Fibroblast of lung (primary cell): ENCODE measurements at regions not wholly inside any gene's neighbourhood (a gene's known extent, or its start where the extent isn't known, plus 50 kb on each side); places are given as distances from the start of the nearest gene placed in this dataset.
"Not testable (repeated sequence)": the region's sequence is repeated elsewhere in the genome, so short reads cannot be mapped to it uniquely, and the experiment has no call there.

Experiments
- DNase-seq, 2 donors: peaks; one replicate each; pipeline versions ENCODE4 v3.0.0 to v3.0.0-alpha.2; 2010; ENCODE audit warnings: low read depth in 2 of 2
- H2AFZ ChIP-seq: 2 replicates; pipeline ENCODE4 v1.5.1; 2012; ENCODE audit warnings: low read length, control low read depth, inconsistent platforms
- H3K27ac ChIP-seq: 2 replicates; pipeline ENCODE4 v1.5.1; 2011; ENCODE audit warnings: low read length, control low read depth; ENCODE audit not compliant: insufficient read depth
- H3K27me3 ChIP-seq: 2 replicates; pipeline ENCODE4 v1.5.1; 2011; ENCODE audit warnings: mild to moderate bottlenecking, low read length; ENCODE audit not compliant: control insufficient read depth, insufficient read depth
- H3K36me3 ChIP-seq: 2 replicates; pipeline ENCODE4 v1.5.1; 2011; ENCODE audit warnings: low read length; ENCODE audit not compliant: control insufficient read depth, insufficient read depth
- H3K4me1 ChIP-seq: 2 replicates; pipeline ENCODE4 v1.5.1; 2011; ENCODE audit warnings: low read length; ENCODE audit not compliant: control insufficient read depth, insufficient read depth; ENCODE audit errors: extremely low read depth
- H3K4me2 ChIP-seq: 2 replicates; pipeline ENCODE4 v1.5.1; 2011; ENCODE audit warnings: low read length, control low read depth; ENCODE audit not compliant: insufficient read depth; ENCODE audit errors: extremely low read depth
- H3K4me3 ChIP-seq, 4 experiments: fragments of 200-600 bp in 1 of 4; sonication (generic) in 1 of 4; replicated peaks in 1 of 4; 2 replicates each; pipeline ENCODE4 v1.5.1; 2011 to 2016; ENCODE audit warnings: low read length in 4 of 4, low read depth in 3 of 4, mild to moderate bottlenecking in 3 of 4, control low read depth in 2 of 4, inconsistent platforms in 1 of 4, mixed read lengths in 1 of 4; ENCODE audit not compliant: insufficient read depth in 1 of 4; ENCODE audit errors: control extremely low read depth in 1 of 4
- H3K79me2 ChIP-seq: 2 replicates; pipeline ENCODE4 v1.5.1; 2012; ENCODE audit warnings: mild to moderate bottlenecking, low read length, inconsistent platforms; ENCODE audit not compliant: control insufficient read depth, insufficient read depth
- H3K9ac ChIP-seq: 2 replicates; pipeline ENCODE4 v1.5.1; 2011; ENCODE audit warnings: mild to moderate bottlenecking, low read length, control low read depth; ENCODE audit not compliant: insufficient read depth
- H3K9me3 ChIP-seq: 2 replicates; pipeline ENCODE4 v1.5.1; 2012; ENCODE audit warnings: low read depth, low read length; ENCODE audit not compliant: control insufficient read depth, insufficient read depth
- H4K20me1 ChIP-seq: 2 replicates; pipeline ENCODE4 v1.5.1; 2011; ENCODE audit warnings: low read length; ENCODE audit not compliant: control insufficient read depth, insufficient read depth; ENCODE audit errors: extremely low read depth
- CTCF ChIP-seq, 2 donors: IDR thresholded peaks in 1 of 2; conservative IDR thresholded peaks in 1 of 2; 1 replicate in 1 of 2; 2 replicates in 1 of 2; pipeline ENCODE4 v1.5.1; 2011 to 2012; ENCODE audit warnings: low read length in 2 of 2, control low read depth in 1 of 2, inconsistent platforms in 1 of 2, low read depth in 1 of 2, mild to moderate bottlenecking in 1 of 2
- EZH2 ChIP-seq: IDR thresholded peaks from 2 replicates; pipeline ENCODE4 v1.5.1; 2012; ENCODE audit warnings: low read length, control low read depth, mild to moderate bottlenecking; ENCODE audit errors: missing control alignments

- no peak overlapping the region for H2AFZ ChIP-seq
- H3K36me3 ChIP-seq, result no peaks in the 10 kb centered on the region
- no peak overlapping the region for H3K4me3 ChIP-seq
- peak in 1 of 2 donors; percentile 8 for DNase-seq
- H3K27ac ChIP-seq, result no peak overlapping the region
- H3K9ac ChIP-seq, result no peak overlapping the region
- no peaks in the 10 kb centered on the region for H4K20me1 ChIP-seq
- no peak overlapping the region for H3K4me2 ChIP-seq
- TF ChIP-seq CTCF (conservative IDR thresholded peaks at IDR 0.05 in 1 of 2, IDR thresholded peaks at IDR 0.05 in 1 of 2; ENCODE audit: low read depth in 1 of 2, low read length in 2 of 2) (no peak), EZH2 (no peak)
- H3K4me1 ChIP-seq, result no peaks in the 10 kb centered on the region
- no peaks in the 10 kb centered on the region for H3K27me3 ChIP-seq
- H3K79me2 ChIP-seq, result no peaks in the 10 kb centered on the region
- H3K9me3 ChIP-seq, result no peaks in the 10 kb centered on the region
These were observed 632.9 kb downstream of the EPHA3 start for GRCh38 chr3:89740080-89740880.

GRCh38 chr3:89740881-89741177 is 633.4 kb downstream of the EPHA3 start:
- H2AFZ ChIP-seq, result no peak overlapping the region
- H4K20me1 ChIP-seq, result no peaks in the 10 kb centered on the region
- no peaks in the 10 kb centered on the region for H3K9me3 ChIP-seq
- no peaks in the 10 kb centered on the region for H3K36me3 ChIP-seq
- no peak overlapping the region for H3K4me2 ChIP-seq
- H3K79me2 ChIP-seq, result no peaks in the 10 kb centered on the region
- no peaks in the 10 kb centered on the region for H3K4me1 ChIP-seq
- no peak overlapping the region for H3K27ac ChIP-seq
- DNase-seq, result peak; percentile 52 to 88
- no peak for TF ChIP-seq EZH2
- TF ChIP-seq CTCF (conservative IDR thresholded peaks at IDR 0.05 in 1 of 2, IDR thresholded peaks at IDR 0.05 in 1 of 2; ENCODE audit: low read depth in 1 of 2, low read length in 2 of 2), result no peak
- H3K4me3 ChIP-seq, result no peak overlapping the region
- no peaks in the 10 kb centered on the region for H3K27me3 ChIP-seq
- no peak overlapping the region for H3K9ac ChIP-seq

- Histone ChIP-seq H3K27ac (no peak overlapping the region), H3K4me1 (no peaks in the 10 kb centered on the region), H3K36me3 (no peaks in the 10 kb centered on the region), H4K20me1 (no peaks in the 10 kb centered on the region), H3K9ac (no peak overlapping the region), H3K4me2 (no peak overlapping the region), H2AFZ (no peak overlapping the region), H3K27me3 (no peaks in the 10 kb centered on the region), H3K9me3 (no peaks in the 10 kb centered on the region), H3K4me3 (no peak overlapping the region), H3K79me2 (no peaks in the 10 kb centered on the region)
- no peak for TF ChIP-seq CTCF (conservative IDR thresholded peaks at IDR 0.05 in 1 of 2, IDR thresholded peaks at IDR 0.05 in 1 of 2; ENCODE audit: low read depth in 1 of 2, low read length in 2 of 2)
- DNase-seq, result no peak
These were observed 635.1 kb downstream of the EPHA3 start for GRCh38 chr3:89742546-89742945.

- not testable (repeated sequence) for H3K4me2 ChIP-seq, H3K36me3 ChIP-seq, H3K9ac ChIP-seq, H4K20me1 ChIP-seq, H3K4me1 ChIP-seq, H2AFZ ChIP-seq, H3K79me2 ChIP-seq, H3K27me3 ChIP-seq, H3K9me3 ChIP-seq, DNase-seq, H3K27ac ChIP-seq, H3K4me3 ChIP-seq
These were observed 640.3 kb downstream of the EPHA3 start for GRCh38 chr3:89747541-89748278.
